Activated naive CD4-positive, alpha-beta T cell treated with anti-CD3 and anti-CD28 coated beads, Interleukin-2, amount 50 U/mL, for 24 hours (primary cell): ENCODE measurements at regions not wholly inside any gene's neighbourhood (a gene's known extent, or its start where the extent isn't known, plus 50 kb on each side); places are given as distances from the start of the nearest gene placed in this dataset.

Experiments used
- H3K27ac Mint-ChIP-seq: one replicate; pipeline ENCODE4 v1.8.0; 2021; ENCODE audit warnings: mild to moderate bottlenecking, mixed read lengths
- H3K27me3 Mint-ChIP-seq: one replicate; pipeline ENCODE4 v1.8.0; 2021; ENCODE audit warnings: mixed read lengths
- H3K36me3 Mint-ChIP-seq: one replicate; pipeline ENCODE4 v1.8.0; 2021; ENCODE audit warnings: mixed read lengths
- H3K4me1 Mint-ChIP-seq: one replicate; pipeline ENCODE4 v1.8.0; 2021; ENCODE audit warnings: mixed read lengths
- H3K4me3 Mint-ChIP-seq: one replicate; pipeline ENCODE4 v1.8.0; 2021; ENCODE audit warnings: mild to moderate bottlenecking, mixed read lengths
- H3K9me3 Mint-ChIP-seq: one replicate; pipeline ENCODE4 v1.8.0; 2021; ENCODE audit warnings: mixed read lengths

- Mint-ChIP-seq H3K27me3 (peaks cover 1% of the 10 kb centered on the region), H3K36me3 (no peaks in the 10 kb centered on the region), H3K4me1 (no peaks in the 10 kb centered on the region), H3K4me3 (no peak overlapping the region), H3K27ac (no peak overlapping the region), H3K9me3 (peaks cover 11% of the 10 kb centered on the region)
These were observed 116.8 kb upstream of the TBX20 start for GRCh38 chr7:35370687-35371086.

GRCh38 chr7:35366167-35367155, 112.6 kb upstream of the TBX20 start:
- H3K9me3 Mint-ChIP-seq: no peaks in the 10 kb centered on the region
- no peaks in the 10 kb centered on the region for H3K36me3 Mint-ChIP-seq
- no peak overlapping the region for H3K4me3 Mint-ChIP-seq
- no peaks in the 10 kb centered on the region for H3K4me1 Mint-ChIP-seq
- no peaks in the 10 kb centered on the region for H3K27me3 Mint-ChIP-seq
- no peak overlapping the region for H3K27ac Mint-ChIP-seq

- no peaks in the 10 kb centered on the region for H3K36me3 Mint-ChIP-seq
- H3K4me3 Mint-ChIP-seq: no peak overlapping the region
- H3K4me1 Mint-ChIP-seq: no peaks in the 10 kb centered on the region
- no peaks in the 10 kb centered on the region for H3K9me3 Mint-ChIP-seq
- H3K27ac Mint-ChIP-seq: no peak overlapping the region
- H3K27me3 Mint-ChIP-seq: no peaks in the 10 kb centered on the region
These were observed 111.6 kb upstream of the TBX20 start for GRCh38 chr7:35365523-35365922.

- no peak overlapping the region for H3K27ac Mint-ChIP-seq
- no peaks in the 10 kb centered on the region for H3K4me1 Mint-ChIP-seq
- H3K36me3 Mint-ChIP-seq: no peaks in the 10 kb centered on the region
- no peaks in the 10 kb centered on the region for H3K9me3 Mint-ChIP-seq
- no peaks in the 10 kb centered on the region for H3K27me3 Mint-ChIP-seq
- H3K4me3 Mint-ChIP-seq: no peak overlapping the region
These were observed 108.4 kb upstream of the TBX20 start for GRCh38 chr7:35362341-35362740.

- Mint-ChIP-seq H3K36me3 (no peaks in the 10 kb centered on the region), H3K27ac (no peak overlapping the region), H3K27me3 (peaks cover 5% of the 10 kb centered on the region), H3K4me3 (no peak overlapping the region), H3K9me3 (no peaks in the 10 kb centered on the region), H3K4me1 (no peaks in the 10 kb centered on the region)
These were observed 105.5 kb upstream of the TBX20 start for GRCh38 chr7:35359423-35359822.

- H3K4me1 Mint-ChIP-seq: no peaks in the 10 kb centered on the region
- peaks cover 11% of the 10 kb centered on the region for H3K27me3 Mint-ChIP-seq
- no peak overlapping the region for H3K27ac Mint-ChIP-seq
- no peaks in the 10 kb centered on the region for H3K9me3 Mint-ChIP-seq
- no peaks in the 10 kb centered on the region for H3K36me3 Mint-ChIP-seq
- H3K4me3 Mint-ChIP-seq: no peak overlapping the region
These were observed 102.6 kb upstream of the TBX20 start for GRCh38 chr7:35356495-35356894.

- Mint-ChIP-seq H3K36me3 (no peaks in the 10 kb centered on the region), H3K4me1 (no peaks in the 10 kb centered on the region), H3K9me3 (no peaks in the 10 kb centered on the region), H3K4me3 (no peak overlapping the region), H3K27me3 (peaks cover 11% of the 10 kb centered on the region), H3K27ac (no peak overlapping the region)
These were observed 102.0 kb upstream of the TBX20 start for GRCh38 chr7:35355911-35356310.

- Mint-ChIP-seq H3K9me3 (no peaks in the 10 kb centered on the region), H3K27ac (no peak overlapping the region), H3K4me1 (no peaks in the 10 kb centered on the region), H3K27me3 (peaks cover 11% of the 10 kb centered on the region), H3K4me3 (no peak overlapping the region), H3K36me3 (no peaks in the 10 kb centered on the region)
These were observed 101.3 kb upstream of the TBX20 start for GRCh38 chr7:35355199-35355598.

- Mint-ChIP-seq H3K4me3 (no peak overlapping the region), H3K27me3 (peaks cover 11% of the 10 kb centered on the region), H3K4me1 (no peaks in the 10 kb centered on the region), H3K36me3 (no peaks in the 10 kb centered on the region), H3K9me3 (no peaks in the 10 kb centered on the region), H3K27ac (no peak overlapping the region)
These were observed 99.6 kb upstream of the TBX20 start for GRCh38 chr7:35353481-35353880.

GRCh38 chr7:35351466-35351865, 97.6 kb upstream of the TBX20 start:
- H3K9me3 Mint-ChIP-seq: no peaks in the 10 kb centered on the region
- peaks cover 13% of the 10 kb centered on the region for H3K27me3 Mint-ChIP-seq
- no peaks in the 10 kb centered on the region for H3K36me3 Mint-ChIP-seq
- H3K4me3 Mint-ChIP-seq: no peak overlapping the region
- H3K27ac Mint-ChIP-seq: no peak overlapping the region
- H3K4me1 Mint-ChIP-seq: no peaks in the 10 kb centered on the region

GRCh38 chr7:35348611-35349400, 94.9 kb upstream of the TBX20 start:
- Mint-ChIP-seq H3K27me3 (peaks cover 11% of the 10 kb centered on the region), H3K4me1 (no peaks in the 10 kb centered on the region), H3K4me3 (no peak overlapping the region), H3K36me3 (no peaks in the 10 kb centered on the region), H3K9me3 (no peaks in the 10 kb centered on the region), H3K27ac (no peak overlapping the region)

GRCh38 chr7:35342786-35343185, 88.9 kb upstream of the TBX20 start:
- H3K4me1 Mint-ChIP-seq: no peaks in the 10 kb centered on the region
- H3K27me3 Mint-ChIP-seq: peaks cover 7% of the 10 kb centered on the region
- no peaks in the 10 kb centered on the region for H3K9me3 Mint-ChIP-seq
- H3K4me3 Mint-ChIP-seq: no peak overlapping the region
- H3K36me3 Mint-ChIP-seq: no peaks in the 10 kb centered on the region
- no peak overlapping the region for H3K27ac Mint-ChIP-seq

GRCh38 chr7:35339811-35340210, 85.9 kb upstream of the TBX20 start:
- Mint-ChIP-seq H3K36me3 (no peaks in the 10 kb centered on the region), H3K4me3 (no peak overlapping the region), H3K27me3 (peaks cover 4% of the 10 kb centered on the region), H3K27ac (no peak overlapping the region), H3K4me1 (no peaks in the 10 kb centered on the region), H3K9me3 (no peaks in the 10 kb centered on the region)

GRCh38 chr7:35336444-35336843, 82.5 kb upstream of the TBX20 start:
- H3K4me3 Mint-ChIP-seq: no peak overlapping the region
- peaks cover 2% of the 10 kb centered on the region for H3K27me3 Mint-ChIP-seq
- no peaks in the 10 kb centered on the region for H3K9me3 Mint-ChIP-seq
- no peaks in the 10 kb centered on the region for H3K36me3 Mint-ChIP-seq
- H3K4me1 Mint-ChIP-seq: no peaks in the 10 kb centered on the region
- H3K27ac Mint-ChIP-seq: no peak overlapping the region

GRCh38 chr7:35334506-35334905, 80.6 kb upstream of the TBX20 start:
- H3K27ac Mint-ChIP-seq: no peak overlapping the region
- no peaks in the 10 kb centered on the region for H3K4me1 Mint-ChIP-seq
- no peak overlapping the region for H3K4me3 Mint-ChIP-seq
- H3K36me3 Mint-ChIP-seq: no peaks in the 10 kb centered on the region
- no peaks in the 10 kb centered on the region for H3K9me3 Mint-ChIP-seq
- H3K27me3 Mint-ChIP-seq: peaks cover 2% of the 10 kb centered on the region

GRCh38 chr7:35333265-35333664, 79.4 kb upstream of the TBX20 start:
- H3K36me3 Mint-ChIP-seq: no peaks in the 10 kb centered on the region
- no peaks in the 10 kb centered on the region for H3K9me3 Mint-ChIP-seq
- peaks cover 2% of the 10 kb centered on the region for H3K27me3 Mint-ChIP-seq
- no peak overlapping the region for H3K4me3 Mint-ChIP-seq
- H3K4me1 Mint-ChIP-seq: no peaks in the 10 kb centered on the region
- H3K27ac Mint-ChIP-seq: no peak overlapping the region
